GM23338 (cell line): ENCODE measurements at regions not wholly inside any gene's neighbourhood (a gene's known extent, or its start where the extent isn't known, plus 50 kb on each side); places are given as distances from the start of the nearest gene placed in this dataset.

Experiments used
- ATAC-seq: fragments of 200-7000 bp; cut with Tn5 transposase; 3 replicates; pipeline ENCODE4 v1.9.1; 2020
- DNase-seq: peaks from one replicate; pipeline ENCODE4 v3.0.0-alpha.2; 2015; ENCODE audit warnings: low spot score
- H2AFZ ChIP-seq: fragments of 200-600 bp; sonication (generic); 2 replicates; pipeline ENCODE4 v1.8.0; 2016; ENCODE audit warnings: antibody characterized with exemption, mild to moderate bottlenecking, moderate library complexity
- H3F3A ChIP-seq: fragments of 200-600 bp; sonication (generic); replicated peaks from 2 replicates; pipeline ENCODE4 v1.8.0; 2017; ENCODE audit warnings: antibody characterized with exemption, mixed run types, low read depth
- H3K27ac ChIP-seq: fragments of 200-600 bp; sonication (generic); 2 replicates; pipeline ENCODE4 v1.6.1; 2016; ENCODE audit warnings: low read depth
- H3K27me3 ChIP-seq: fragments of 200-600 bp; sonication (generic); 2 replicates; pipeline ENCODE4 v1.8.0; 2016; ENCODE audit warnings: mild to moderate bottlenecking, mixed run types, moderate library complexity; ENCODE audit not compliant: insufficient read depth
- H3K36me3 ChIP-seq: fragments of 200-600 bp; sonication (generic); 2 replicates; pipeline ENCODE4 v1.8.0; 2016; ENCODE audit warnings: mild to moderate bottlenecking; ENCODE audit not compliant: insufficient read depth
- H3K4me1 ChIP-seq: fragments of 200-600 bp; sonication (generic); 2 replicates; pipeline ENCODE4 v1.8.0; 2016; ENCODE audit warnings: mild to moderate bottlenecking, moderate library complexity; ENCODE audit not compliant: insufficient read depth
- H3K4me2 ChIP-seq: fragments of 200-600 bp; sonication (generic); 2 replicates; pipeline ENCODE4 v1.7.1; 2017; ENCODE audit warnings: mixed run types
- H3K4me3 ChIP-seq: fragments of 200-600 bp; sonication (generic); 2 replicates; pipeline ENCODE4 v1.6.1; 2016; ENCODE audit warnings: mixed run types
- H3K79me2 ChIP-seq: fragments of 200-600 bp; sonication (generic); replicated peaks from 2 replicates; pipeline ENCODE4 v1.8.0; 2017; ENCODE audit warnings: mild to moderate bottlenecking; ENCODE audit not compliant: insufficient read depth
- H3K9me2 ChIP-seq: fragments of 200-600 bp; sonication (generic); 2 replicates; pipeline ENCODE4 v1.8.0; 2017; ENCODE audit not compliant: insufficient read depth
- H4K20me1 ChIP-seq: fragments of 200-600 bp; sonication (generic); replicated peaks from 2 replicates; pipeline ENCODE4 v1.8.0; 2017; ENCODE audit warnings: mild to moderate bottlenecking; ENCODE audit not compliant: insufficient read depth
- H3K27ac Mint-ChIP-seq: 2 replicates; pipeline ENCODE4 v1.8.0; 2020; ENCODE audit warnings: inconsistent platforms, mild to moderate bottlenecking, moderate library complexity, mixed read lengths
- H3K27me3 Mint-ChIP-seq: 3 replicates; pipeline ENCODE4 v1.8.0; 2022; ENCODE audit warnings: low read depth, mild to moderate bottlenecking, moderate library complexity, mixed read lengths, inconsistent platforms; ENCODE audit not compliant: insufficient read depth, poor library complexity
- H3K36me3 Mint-ChIP-seq: 3 replicates; pipeline ENCODE4 v1.8.0; 2021; ENCODE audit warnings: low read depth, mild to moderate bottlenecking, inconsistent platforms, moderate library complexity, mixed read lengths
- H3K4me1 Mint-ChIP-seq: 3 replicates; pipeline ENCODE4 v1.8.0; 2020; ENCODE audit warnings: mild to moderate bottlenecking, inconsistent platforms, mixed read lengths
- H3K4me3 Mint-ChIP-seq: 3 replicates; pipeline ENCODE4 v1.8.0; 2021; ENCODE audit warnings: moderate library complexity, mild to moderate bottlenecking, inconsistent platforms, mixed read lengths
- H3K9me3 Mint-ChIP-seq: 3 replicates; pipeline ENCODE4 v1.8.0; 2020; ENCODE audit warnings: moderate library complexity, mild to moderate bottlenecking, inconsistent platforms, mixed read lengths
- CREB1 ChIP-seq: fragments of 250-450 bp; sonication (Bioruptor Pico); IDR thresholded peaks from 2 replicates; pipeline ENCODE4 v1.5.0; 2020; ENCODE audit warnings: low read depth, mild to moderate bottlenecking, moderate library complexity
- EZH2 ChIP-seq: fragments of 200-600 bp; sonication (generic); IDR thresholded peaks from one replicate; pipeline ENCODE4 v1.8.0; 2017; ENCODE audit warnings: antibody characterized with exemption, mild to moderate bottlenecking, low read depth; ENCODE audit not compliant: unreplicated experiment
- EZH2phosphoT487 ChIP-seq: fragments of 200-600 bp; sonication (generic); IDR thresholded peaks from one replicate; pipeline ENCODE4 v1.8.1; 2018; ENCODE audit warnings: antibody characterized with exemption; ENCODE audit not compliant: unreplicated experiment
- NANOG ChIP-seq: IDR thresholded peaks from 2 replicates; pipeline ENCODE4 v1.6.1; 2016; ENCODE audit warnings: antibody characterized with exemption, borderline replicate concordance
- STAT1 ChIP-seq: IDR thresholded peaks from one replicate; pipeline ENCODE4 v1.6.1; 2016; ENCODE audit warnings: antibody characterized with exemption; ENCODE audit not compliant: unreplicated experiment
- ZNF114 ChIP-seq: fragments of 250-450 bp; sonication (Bioruptor Pico); IDR thresholded peaks from 2 replicates; pipeline ENCODE4 v1.5.0; 2020; ENCODE audit warnings: mild to moderate bottlenecking, moderate library complexity
- ZNF462 ChIP-seq: fragments of 250-450 bp; sonication (Bioruptor Pico); IDR thresholded peaks from 2 replicates; pipeline ENCODE4 v1.5.0; 2020; ENCODE audit warnings: mild to moderate bottlenecking, moderate library complexity
- TF ChIP-seq, protein P1 (sequence below), 2 experiments: fragments of 200-600 bp in 1 of 2; sonication (generic) in 1 of 2; conservative IDR thresholded peaks; 2 replicates each; pipeline versions ENCODE4 v1.5.1 to v1.6.1; 2016 to 2017; ENCODE audit warnings: antibody characterized with exemption in 2 of 2, low read depth in 2 of 2, mild to moderate bottlenecking in 2 of 2, moderate library complexity in 1 of 2
- TF ChIP-seq, protein P2 (sequence below): IDR thresholded peaks from 2 replicates; pipeline ENCODE4 v1.6.1; 2016; ENCODE audit warnings: antibody characterized with exemption

GRCh38 chr21:41580758-41581554, 73.0 kb upstream of the TMPRSS2 start:
- Histone ChIP-seq H3K4me1 (no peaks in the 10 kb centered on the region), H4K20me1 (no peaks in the 10 kb centered on the region), H3K27ac (no peak overlapping the region), H3K9me2 (no peaks in the 10 kb centered on the region), H3K4me3 (no peak overlapping the region), H3K36me3 (no peaks in the 10 kb centered on the region), H3K27me3 (no peaks in the 10 kb centered on the region), H3K4me2 (no peak overlapping the region), H3F3A (no peaks in the 10 kb centered on the region), H2AFZ (peak overlapping the region; percentile 18; the same call in 1 of the 2 replicates), H3K79me2 (no peaks in the 10 kb centered on the region)
- Mint-ChIP-seq H3K4me1 (peaks cover 4% of the 10 kb centered on the region), H3K27me3 (peaks cover 2% of the 10 kb centered on the region), H3K27ac (no peak overlapping the region), H3K9me3 (peaks cover 34% of the 10 kb centered on the region), H3K36me3 (0 out of 3 replicates have a peak, but pooled peaks cover 3% of the 10 kb centered on the region), H3K4me3 (no peak overlapping the region)
- ATAC-seq (peak; percentile 59), DNase-seq (no peak)
- no peak for TF ChIP-seq EZH2
- TF ChIP-seq, protein P1, sequence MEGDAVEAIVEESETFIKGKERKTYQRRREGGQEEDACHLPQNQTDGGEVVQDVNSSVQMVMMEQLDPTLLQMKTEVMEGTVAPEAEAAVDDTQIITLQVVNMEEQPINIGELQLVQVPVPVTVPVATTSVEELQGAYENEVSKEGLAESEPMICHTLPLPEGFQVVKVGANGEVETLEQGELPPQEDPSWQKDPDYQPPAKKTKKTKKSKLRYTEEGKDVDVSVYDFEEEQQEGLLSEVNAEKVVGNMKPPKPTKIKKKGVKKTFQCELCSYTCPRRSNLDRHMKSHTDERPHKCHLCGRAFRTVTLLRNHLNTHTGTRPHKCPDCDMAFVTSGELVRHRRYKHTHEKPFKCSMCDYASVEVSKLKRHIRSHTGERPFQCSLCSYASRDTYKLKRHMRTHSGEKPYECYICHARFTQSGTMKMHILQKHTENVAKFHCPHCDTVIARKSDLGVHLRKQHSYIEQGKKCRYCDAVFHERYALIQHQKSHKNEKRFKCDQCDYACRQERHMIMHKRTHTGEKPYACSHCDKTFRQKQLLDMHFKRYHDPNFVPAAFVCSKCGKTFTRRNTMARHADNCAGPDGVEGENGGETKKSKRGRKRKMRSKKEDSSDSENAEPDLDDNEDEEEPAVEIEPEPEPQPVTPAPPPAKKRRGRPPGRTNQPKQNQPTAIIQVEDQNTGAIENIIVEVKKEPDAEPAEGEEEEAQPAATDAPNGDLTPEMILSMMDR (conservative IDR thresholded peaks at IDR 0.05; ENCODE audit: low read depth in 2 of 2) = peak in 1 of 2 experiments; percentile 37; a peak in 2 of 4 replicates

DNA sequence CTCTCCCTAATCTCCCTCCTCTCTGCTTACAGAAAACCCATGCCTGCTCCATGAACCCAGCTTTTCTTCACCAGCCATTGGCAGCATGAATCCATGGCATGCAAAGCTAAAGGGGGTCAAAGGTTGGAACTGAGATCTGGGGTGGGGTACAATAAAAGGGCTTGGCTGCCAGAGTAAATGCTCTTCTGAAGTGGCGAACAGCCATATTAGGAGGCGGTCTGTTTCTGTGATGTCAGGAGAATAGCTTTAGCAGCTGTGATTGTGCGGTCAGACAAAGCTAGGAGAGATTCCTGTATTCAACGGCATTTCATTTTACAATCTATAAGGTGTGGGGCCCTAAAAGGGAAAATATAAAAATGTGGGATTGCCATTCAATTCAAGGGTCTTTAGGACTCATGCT, 71.7 kb upstream of the TMPRSS2 start:
- H3K27me3 Mint-ChIP-seq = peaks cover 2% of the 10 kb centered on the region
- no peak for ATAC-seq
- peaks cover 4% of the 10 kb centered on the region for H3K4me1 Mint-ChIP-seq
- no peak for TF ChIP-seq CREB1 (CRISPR knock-in tag)
- no peak for TF ChIP-seq NANOG
- TF ChIP-seq ZNF462 (CRISPR knock-in tag) = no peak
- TF ChIP-seq EZH2 = no peak
- TF ChIP-seq, protein P2, sequence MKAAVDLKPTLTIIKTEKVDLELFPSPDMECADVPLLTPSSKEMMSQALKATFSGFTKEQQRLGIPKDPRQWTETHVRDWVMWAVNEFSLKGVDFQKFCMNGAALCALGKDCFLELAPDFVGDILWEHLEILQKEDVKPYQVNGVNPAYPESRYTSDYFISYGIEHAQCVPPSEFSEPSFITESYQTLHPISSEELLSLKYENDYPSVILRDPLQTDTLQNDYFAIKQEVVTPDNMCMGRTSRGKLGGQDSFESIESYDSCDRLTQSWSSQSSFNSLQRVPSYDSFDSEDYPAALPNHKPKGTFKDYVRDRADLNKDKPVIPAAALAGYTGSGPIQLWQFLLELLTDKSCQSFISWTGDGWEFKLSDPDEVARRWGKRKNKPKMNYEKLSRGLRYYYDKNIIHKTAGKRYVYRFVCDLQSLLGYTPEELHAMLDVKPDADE = no peak
- no peak for TF ChIP-seq EZH2phosphoT487
- TF ChIP-seq STAT1 = no peak
- TF ChIP-seq, protein P1 (conservative IDR thresholded peaks at IDR 0.05; ENCODE audit: low read depth in 2 of 2) = no peak
- no peak for TF ChIP-seq ZNF114 (CRISPR knock-in tag)

More for the DNA sequence above, 71.7 kb upstream of the TMPRSS2 start:
- Histone ChIP-seq H3K27ac (no peak overlapping the region), H3K4me3 (no peak overlapping the region), H3K79me2 (no peaks in the 10 kb centered on the region), H3K9me2 (no peaks in the 10 kb centered on the region), H2AFZ (no peak overlapping the region), H3K4me1 (no peaks in the 10 kb centered on the region), H3F3A (no peaks in the 10 kb centered on the region), H4K20me1 (no peaks in the 10 kb centered on the region), H3K4me2 (no peak overlapping the region), H3K27me3 (no peaks in the 10 kb centered on the region), H3K36me3 (no peaks in the 10 kb centered on the region)
- no peak for DNase-seq
- H3K36me3 Mint-ChIP-seq = 0 out of 3 replicates have a peak, but pooled peaks cover 3% of the 10 kb centered on the region
- no peak overlapping the region for H3K4me3 Mint-ChIP-seq
- peaks cover 37% of the 10 kb centered on the region for H3K9me3 Mint-ChIP-seq
- no peak overlapping the region for H3K27ac Mint-ChIP-seq
